Ishikawa (cell line): ENCODE measurements at regions not wholly inside any gene's neighbourhood (a gene's known extent, or its start where the extent isn't known, plus 50 kb on each side); places are given as distances from the start of the nearest gene placed in this dataset.
A peak's percentile ranks its signal among the peaks of the same experiment; 100 is the strongest.

Experiments
- CEBPB ChIP-seq: IDR thresholded peaks from 2 replicates; pipeline ENCODE4 v1.6.1; 2012
- CREB1 ChIP-seq: IDR thresholded peaks from 2 replicates; pipeline ENCODE4 v1.6.1; 2012; ENCODE audit warnings: low read depth
- EGR1 ChIP-seq: IDR thresholded peaks from 2 replicates; pipeline ENCODE4 v1.6.1; 2012
- EP300 ChIP-seq: IDR thresholded peaks from 2 replicates; pipeline ENCODE4 v1.6.1; 2012; ENCODE audit warnings: borderline replicate concordance
- FOXM1 ChIP-seq: IDR thresholded peaks from 2 replicates; pipeline ENCODE4 v1.6.1; 2012; ENCODE audit warnings: low read depth, borderline replicate concordance
- MAX ChIP-seq: IDR thresholded peaks from 2 replicates; pipeline ENCODE4 v1.6.1; 2012
- NFIC ChIP-seq: IDR thresholded peaks from 2 replicates; pipeline ENCODE4 v1.6.1; 2012
- RAD21 ChIP-seq: IDR thresholded peaks from 2 replicates; pipeline ENCODE4 v1.6.1; 2012; ENCODE audit warnings: low read depth
- REST ChIP-seq: IDR thresholded peaks from 2 replicates; pipeline ENCODE4 v1.6.1; 2012; ENCODE audit warnings: low read depth, mild to moderate bottlenecking
- TAF1 ChIP-seq: IDR thresholded peaks from 2 replicates; pipeline ENCODE4 v1.6.1; 2012; ENCODE audit warnings: low read depth, mild to moderate bottlenecking
- TCF12 ChIP-seq: IDR thresholded peaks from 2 replicates; pipeline ENCODE4 v1.6.1; 2012; ENCODE audit warnings: low read depth
- TEAD4 ChIP-seq: IDR thresholded peaks from 2 replicates; pipeline ENCODE4 v1.6.1; 2012
- USF1 ChIP-seq: IDR thresholded peaks from 2 replicates; pipeline ENCODE4 v1.6.1; 2012
- YY1 ChIP-seq: IDR thresholded peaks from 2 replicates; pipeline ENCODE4 v1.6.1; 2012; ENCODE audit warnings: low read depth
- ZBTB7A ChIP-seq: IDR thresholded peaks from 2 replicates; pipeline ENCODE4 v1.6.1; 2012; ENCODE audit warnings: low read depth

GRCh38 chr21:16193496-16194094 lies 463.8 kb downstream of the USP25 start:
- TF ChIP-seq CEBPB (no peak), EGR1 (no peak), TAF1 (no peak), EP300 (no peak), FOXM1 (no peak), TCF12 (no peak), MAX (no peak), YY1 (no peak), ZBTB7A (no peak), CREB1 (no peak), USF1 (no peak)

- TF ChIP-seq EP300 (peak; percentile 61; the same call in 1 of the 2 replicates), FOXM1 (0 out of 2 replicates have a peak, but pooled peaks have one; percentile 24), MAX (no peak), NFIC (no peak), CREB1 (no peak), RAD21 (peak; percentile 26; the same call in 1 of the 2 replicates), TAF1 (0 out of 2 replicates have a peak, but pooled peaks have one; percentile 29), EGR1 (no peak), CEBPB (peak; percentile 15; the same call in 1 of the 2 replicates), TEAD4 (peak; percentile 41), REST (no peak), ZBTB7A (no peak), YY1 (peak; percentile 68), USF1 (no peak), TCF12 (peak; percentile 43; the same call in 1 of the 2 replicates)
Measured at GRCh38 chr21:16194095-16194787, 464.5 kb downstream of the USP25 start.

GRCh38 chr21:16194788-16195537 lies 465.2 kb downstream of the USP25 start:
- TF ChIP-seq MAX (0 out of 2 replicates have a peak, but pooled peaks have one; percentile 32), TCF12 (no peak)

- TF ChIP-seq MAX: peak; percentile 38; the same call in 1 of the 2 replicates
- TF ChIP-seq FOXM1: no peak
Measured at GRCh38 chr21:16195538-16195910, 465.7 kb downstream of the USP25 start.

GRCh38 chr21:16196001-16196400 lies 466.2 kb downstream of the USP25 start:
- TF ChIP-seq YY1 (no peak), REST (no peak), CREB1 (no peak), NFIC (no peak), MAX (no peak), FOXM1 (no peak), EP300 (no peak), RAD21 (no peak), TEAD4 (no peak), EGR1 (no peak), TCF12 (no peak), ZBTB7A (no peak), USF1 (no peak), TAF1 (no peak), CEBPB (no peak)
